SK-N-SH (cell line): ENCODE measurements at regions not wholly inside any gene's neighbourhood (a gene's known extent, or its start where the extent isn't known, plus 50 kb on each side); places are given as distances from the start of the nearest gene placed in this dataset.

Source experiments
- CTCF ChIA-PET: fragments of 300-600, 350-600 bp; formaldehyde crosslinking; extraction: SDS; loops from one replicate; lab custom pipeline; 2021; lab: Yijun Ruan, JAX
- POLR2A ChIA-PET: fragments of 350-600 bp; sonication (Branson Sonifier 250); formaldehyde crosslinking; extraction: SDS; loops from one replicate; lab custom pipeline; 2020; ENCODE audit warnings: antibody characterized with exemption, inconsistent platforms; lab: Yijun Ruan, JAX
- DNase-seq: peaks from one replicate; pipeline ENCODE4 v3.0.0; 2012
- H2AFZ ChIP-seq: fragments of 200-600 bp; sonication (generic); 2 replicates; pipeline ENCODE4 v1.8.1; 2016; ENCODE audit warnings: antibody characterized with exemption, mild to moderate bottlenecking, low read depth
- H3F3A ChIP-seq: fragments of 200-600 bp; sonication (generic); replicated peaks from 2 replicates; pipeline ENCODE3; 2016; ENCODE audit warnings: antibody characterized with exemption, mild to moderate bottlenecking; ENCODE audit not compliant: insufficient read depth
- H3K27ac ChIP-seq, 2 experiments: fragments of 200-500 bp in 1 of 2; fragments of 200-600 bp in 1 of 2; sonication (Bioruptor generic) in 1 of 2; sonication (generic), shearing (Covaris generic) in 1 of 2; 2 replicates each; pipeline versions ENCODE4 v1.5.1 to v1.6.1; 2014 to 2016; ENCODE audit warnings: low read depth in 2 of 2, inconsistent platforms in 1 of 2, low read length in 1 of 2, mild to moderate bottlenecking in 1 of 2, mixed read lengths in 1 of 2
- H3K27me3 ChIP-seq: fragments of 200-600 bp; sonication (generic), shearing (Covaris generic); 2 replicates; pipeline ENCODE4 v1.6.1; 2016; ENCODE audit warnings: mixed run types; ENCODE audit not compliant: insufficient read depth
- H3K36me3 ChIP-seq, 2 experiments: fragments of 200-500 bp in 1 of 2; fragments of 200-600 bp in 1 of 2; sonication (Bioruptor generic) in 1 of 2; sonication (generic) in 1 of 2; replicated peaks in 1 of 2; 2 replicates each; pipeline versions ENCODE3 to v1.5.1; 2014 to 2016; ENCODE audit warnings: low read length in 1 of 2, mild to moderate bottlenecking in 1 of 2; ENCODE audit not compliant: insufficient read depth in 2 of 2, control insufficient read depth in 1 of 2
- H3K4me1 ChIP-seq, 2 experiments: fragments of 200-500 bp in 1 of 2; fragments of 200-600 bp in 1 of 2; sonication (Bioruptor generic) in 1 of 2; sonication (generic), shearing (Covaris generic) in 1 of 2; 2 replicates each; pipeline versions ENCODE4 v1.5.1 to v1.6.1; 2014 to 2016; ENCODE audit warnings: low read depth in 1 of 2, low read length in 1 of 2, mixed run types in 1 of 2; ENCODE audit not compliant: insufficient read depth in 2 of 2, control insufficient read depth in 1 of 2
- H3K4me2 ChIP-seq: fragments of 200-600 bp; sonication (generic), shearing (Covaris generic); 2 replicates; pipeline ENCODE4 v1.6.1; 2017; ENCODE audit warnings: mixed run types
- H3K4me3 ChIP-seq, 2 experiments: fragments of 200-500 bp in 1 of 2; fragments of 200-600 bp in 1 of 2; sonication (Bioruptor generic) in 1 of 2; sonication (generic), shearing (Covaris generic) in 1 of 2; 2 replicates each; pipeline versions ENCODE4 v1.5.1 to v1.8.1; 2014 to 2016; ENCODE audit warnings: low read depth in 2 of 2, inconsistent platforms in 1 of 2, low read length in 1 of 2, mild to moderate bottlenecking in 1 of 2, mixed read lengths in 1 of 2, moderate library complexity in 1 of 2
- H3K79me2 ChIP-seq: fragments of 200-600 bp; sonication (generic); 2 replicates; pipeline ENCODE4 v1.8.1; 2017; ENCODE audit warnings: mild to moderate bottlenecking; ENCODE audit not compliant: insufficient read depth
- H3K9ac ChIP-seq: fragments of 200-600 bp; sonication (generic); 2 replicates; pipeline ENCODE4 v1.6.1; 2017; ENCODE audit warnings: mixed run types
- H3K9me2 ChIP-seq: fragments of 200-600 bp; sonication (generic); 2 replicates; pipeline ENCODE4 v1.6.1; 2017; ENCODE audit warnings: mixed run types
- H3K9me3 ChIP-seq: fragments of 200-600 bp; sonication (generic); 2 replicates; pipeline ENCODE4 v1.6.1; 2017; ENCODE audit warnings: mixed run types, mild to moderate bottlenecking, moderate library complexity
- H4K20me1 ChIP-seq: fragments of 200-600 bp; sonication (generic); 2 replicates; pipeline ENCODE4 v1.6.1; 2017; ENCODE audit warnings: mild to moderate bottlenecking, mixed run types; ENCODE audit not compliant: insufficient read depth
- FOSL2 ChIP-seq: IDR thresholded peaks from 2 replicates; pipeline ENCODE4 v1.4.0; 2012; ENCODE audit warnings: low read depth, mild to moderate bottlenecking, moderate library complexity, borderline replicate concordance
- FOXM1 ChIP-seq: IDR thresholded peaks from 2 replicates; pipeline ENCODE4 v1.4.0; 2012; ENCODE audit warnings: low read depth, mild to moderate bottlenecking
- JUND ChIP-seq: IDR thresholded peaks from 2 replicates; pipeline ENCODE4 v1.4.0; 2012
- MXI1 ChIP-seq: IDR thresholded peaks from 2 replicates; pipeline ENCODE4 v1.6.1; 2012; ENCODE audit warnings: mild to moderate bottlenecking, low read depth, low read length, improper control_type of control experiment
- NFIC ChIP-seq: IDR thresholded peaks from 2 replicates; pipeline ENCODE4 v1.4.0; 2012; ENCODE audit warnings: borderline replicate concordance
- PBX3 ChIP-seq: IDR thresholded peaks from 2 replicates; pipeline ENCODE4; 2012
- POLR2AphosphoS5 ChIP-seq: IDR thresholded peaks from 2 replicates; pipeline ENCODE4 v1.6.1; 2012; ENCODE audit warnings: low read depth, low read length
- RAD21 ChIP-seq: IDR thresholded peaks from 2 replicates; pipeline ENCODE4 v1.6.1; 2012; ENCODE audit warnings: mild to moderate bottlenecking, low read length
- REST ChIP-seq: IDR thresholded peaks from 2 replicates; pipeline ENCODE4 v1.6.1; 2012; ENCODE audit warnings: mild to moderate bottlenecking, low read depth, low read length, moderate library complexity
- SMC3 ChIP-seq: IDR thresholded peaks from 2 replicates; pipeline ENCODE4 v1.6.1; 2012; ENCODE audit warnings: low read depth, low read length, improper control_type of control experiment
- TAF1 ChIP-seq: IDR thresholded peaks from 2 replicates; pipeline ENCODE4 v1.6.1; 2012; ENCODE audit warnings: low read depth, mild to moderate bottlenecking, low read length, moderate library complexity, borderline replicate concordance
- YY1 ChIP-seq: IDR thresholded peaks from 2 replicates; pipeline ENCODE4 v1.4.0; 2012; ENCODE audit warnings: low read depth, mild to moderate bottlenecking
- WGBS: methylation state at CpG from one replicate; pipeline ENCODE4 v1.1.6; 2017; ENCODE audit warnings: low lambda C conversion rate; 5-methylcytosine and 5-hydroxymethylcytosine counted together

- no peaks in the 10 kb centered on the region for H3F3A ChIP-seq
- H2AFZ ChIP-seq: no peak overlapping the region
- H3K27me3 ChIP-seq: no peaks in the 10 kb centered on the region
- CTCF ChIA-PET: no interaction called here
- H3K9me3 ChIP-seq: no peaks in the 10 kb centered on the region
- no peaks in the 10 kb centered on the region for H3K79me2 ChIP-seq
- H3K4me2 ChIP-seq: no peak overlapping the region
- no peaks in the 10 kb centered on the region for H3K36me3 ChIP-seq
- WGBS: 21% methylated on average over 2 of the region's 2 CpGs
- no peak overlapping the region for H3K27ac ChIP-seq
- no peaks in the 10 kb centered on the region for H3K9me2 ChIP-seq
- POLR2A ChIA-PET: no interaction called here
- H3K4me1 ChIP-seq: no peaks in the 10 kb centered on the region
- H4K20me1 ChIP-seq: no peaks in the 10 kb centered on the region
- TF ChIP-seq REST: no peak
- no peak overlapping the region for H3K4me3 ChIP-seq
- no peak overlapping the region for H3K9ac ChIP-seq
- no peak for DNase-seq
Measured at GRCh38 chr4:23533859-23534258, 356.0 kb downstream of the PPARGC1A start.

- Histone ChIP-seq H3K79me2 (no peaks in the 10 kb centered on the region), H3K27ac (no peak overlapping the region), H2AFZ (no peak overlapping the region), H3K4me3 (no peak overlapping the region), H3F3A (no peaks in the 10 kb centered on the region), H3K9ac (no peak overlapping the region), H4K20me1 (no peaks in the 10 kb centered on the region), H3K36me3 (no peaks in the 10 kb centered on the region), H3K9me3 (no peaks in the 10 kb centered on the region), H3K4me1 (no peaks in the 10 kb centered on the region), H3K27me3 (no peaks in the 10 kb centered on the region), H3K4me2 (no peak overlapping the region), H3K9me2 (no peaks in the 10 kb centered on the region)
- 12% methylated on average over 3 of the region's 3 CpGs for WGBS
- TF ChIP-seq FOSL2 (no peak), SMC3 (no peak)
- ChIA-PET CTCF (no interaction called here), POLR2A (no interaction called here)
- DNase-seq: no peak
Measured at GRCh38 chr4:23516716-23517115, 373.1 kb downstream of the PPARGC1A start.

- H3F3A ChIP-seq: no peaks in the 10 kb centered on the region
- 7% methylated on average over 2 of the region's 2 CpGs for WGBS
- H3K9ac ChIP-seq: no peak overlapping the region
- H3K4me2 ChIP-seq: no peak overlapping the region
- H3K4me3 ChIP-seq: no peak overlapping the region
- H3K4me1 ChIP-seq: no peaks in the 10 kb centered on the region
- no peaks in the 10 kb centered on the region for H4K20me1 ChIP-seq
- H2AFZ ChIP-seq: no peak overlapping the region
- no peaks in the 10 kb centered on the region for H3K9me3 ChIP-seq
- CTCF ChIA-PET: no interaction called here
- no peaks in the 10 kb centered on the region for H3K79me2 ChIP-seq
- no peaks in the 10 kb centered on the region for H3K27me3 ChIP-seq
- DNase-seq: no peak
- TF ChIP-seq FOXM1 (no peak), RAD21 (no peak), JUND (no peak), PBX3 (no peak), MXI1 (no peak), TAF1 (no peak), POLR2AphosphoS5 (no peak), YY1 (no peak), NFIC (no peak)
- H3K9me2 ChIP-seq: no peaks in the 10 kb centered on the region
- H3K36me3 ChIP-seq: no peaks in the 10 kb centered on the region
- POLR2A ChIA-PET: no interaction called here
- H3K27ac ChIP-seq: no peak overlapping the region
Measured at GRCh38 chr4:23504083-23504482, 385.8 kb downstream of the PPARGC1A start.
